Astrocyte of the cerebellum (primary cell): ENCODE measurements at regions not wholly inside any gene's neighbourhood (a gene's known extent, or its start where the extent isn't known, plus 50 kb on each side); places are given as distances from the start of the nearest gene placed in this dataset.

Experiments used
- DNase-seq: peaks from one replicate; pipeline ENCODE4 v3.0.0-alpha.2; 2011; ENCODE audit warnings: low read depth
- H3K4me3 ChIP-seq: 2 replicates; pipeline ENCODE4 v1.5.1; 2011; ENCODE audit warnings: mild to moderate bottlenecking, low read depth, low read length, moderate library complexity
- CTCF ChIP-seq: IDR thresholded peaks from 2 replicates; pipeline ENCODE4 v1.5.1; 2012; ENCODE audit warnings: low read length, low read depth, moderate library complexity, mild to moderate bottlenecking; ENCODE audit errors: missing control alignments
- in situ Hi-C: cut with HindIII; loops from 2 replicates; pipeline ENCODE4 v1.10.0; 2017; ENCODE audit warnings: low sequenced_read_pairs

GRCh38 chr4:163614866-163615265 is 120.4 kb downstream of the TMA16 start:
- TF ChIP-seq CTCF: no peak
- in situ Hi-C loops: no loop called here

GRCh38 chr4:163618845-163619244 is 124.4 kb downstream of the TMA16 start:
- H3K4me3 ChIP-seq: no peak overlapping the region
- TF ChIP-seq CTCF: no peak
- in situ Hi-C loops: no loop called here
- DNase-seq: no peak

More at GRCh38 chr4:163614866-163615265, 120.4 kb downstream of the TMA16 start:
- no peak overlapping the region for H3K4me3 ChIP-seq
- no peak for DNase-seq

GRCh38 chr4:163620738-163621137 is 126.2 kb downstream of the TMA16 start:
- no peak for DNase-seq
- no peak overlapping the region for H3K4me3 ChIP-seq
- in situ Hi-C loops: no loop called here
- TF ChIP-seq CTCF: no peak

GRCh38 chr4:163621821-163622220 is 127.3 kb downstream of the TMA16 start:
- DNase-seq: no peak
- no peak for TF ChIP-seq CTCF
- in situ Hi-C loops: no loop called here
- no peak overlapping the region for H3K4me3 ChIP-seq

- H3K4me3 ChIP-seq: no peak overlapping the region
- no peak for TF ChIP-seq CTCF
- no peak for DNase-seq
- in situ Hi-C loops: no loop called here
Measured at GRCh38 chr4:163622379-163623035, 128.0 kb downstream of the TMA16 start.

- no peak overlapping the region for H3K4me3 ChIP-seq
- in situ Hi-C loops: no loop called here
- no peak for DNase-seq
Measured at GRCh38 chr4:163623787-163624186, 129.3 kb downstream of the TMA16 start.

More at GRCh38 chr4:163623787-163624186, 129.3 kb downstream of the TMA16 start:
- no peak for TF ChIP-seq CTCF
